Activated CD8-positive, alpha-beta memory T cell treated with anti-CD3 and anti-CD28 coated beads for 1 hour (primary cell): ENCODE measurements at regions not wholly inside any gene's neighbourhood (a gene's known extent, or its start where the extent isn't known, plus 50 kb on each side); places are given as distances from the start of the nearest gene placed in this dataset.
"Not testable (repeated sequence)": the region's sequence is repeated elsewhere in the genome, so short reads cannot be mapped to it uniquely, and the experiment has no call there.

Experiments
- DNase-seq, 2 donors: peaks; one replicate each; pipeline ENCODE4 v3.0.0-alpha.2; 2020; ENCODE audit warnings: low read depth in 1 of 2; ENCODE audit errors: extremely low read depth in 1 of 2

- DNase-seq: no peak
Measured at GRCh38 chr13:76829572-76830327, 56.5 kb downstream of the KCTD12 start.

GRCh38 chr13:76828316-76828741 is 57.9 kb downstream of the KCTD12 start:
- DNase-seq: no peak

- no peak for DNase-seq
Measured at GRCh38 chr13:76826527-76826926, 59.7 kb downstream of the KCTD12 start.

GRCh38 chr13:76825430-76825829 is 60.8 kb downstream of the KCTD12 start:
- no peak for DNase-seq

GRCh38 chr13:76823969-76824368 is 62.2 kb downstream of the KCTD12 start:
- DNase-seq: no peak

GRCh38 chr13:76822698-76823267 is 63.4 kb downstream of the KCTD12 start:
- no peak for DNase-seq

- not testable (repeated sequence) for DNase-seq
Measured at GRCh38 chr13:76821222-76821621, 65.0 kb downstream of the KCTD12 start.

GRCh38 chr13:76820759-76821158 is 65.4 kb downstream of the KCTD12 start:
- DNase-seq: no peak

- DNase-seq: no peak
Measured at GRCh38 chr13:76816394-76816793, 69.8 kb downstream of the KCTD12 start.

- DNase-seq: no peak
Measured at GRCh38 chr13:76815344-76815743, 70.9 kb downstream of the KCTD12 start.

- no peak for DNase-seq
Measured at GRCh38 chr13:76813891-76814290, 72.3 kb downstream of the KCTD12 start.

GRCh38 chr13:76813000-76813691 is 73.1 kb downstream of the KCTD12 start:
- DNase-seq: no peak

- DNase-seq: no peak
Measured at GRCh38 chr13:76812206-76812897, 73.9 kb downstream of the KCTD12 start.

- no peak for DNase-seq
Measured at GRCh38 chr13:76809389-76809788, 76.8 kb downstream of the KCTD12 start.

- DNase-seq: no peak
Measured at GRCh38 chr13:76808927-76809326, 77.3 kb downstream of the KCTD12 start.

- DNase-seq: no peak
Measured at GRCh38 chr13:76804801-76805200, 81.4 kb downstream of the KCTD12 start.

GRCh38 chr13:76803831-76804230 is 82.4 kb downstream of the KCTD12 start:
- no peak for DNase-seq

GRCh38 chr13:76800943-76801342 is 85.3 kb downstream of the KCTD12 start:
- DNase-seq: no peak

- DNase-seq: no peak
Measured at GRCh38 chr13:76799696-76800095, 86.5 kb downstream of the KCTD12 start.

GRCh38 chr13:76798037-76798436 is 88.2 kb downstream of the KCTD12 start:
- no peak for DNase-seq

GRCh38 chr13:76797361-76797760 is 88.8 kb downstream of the KCTD12 start:
- DNase-seq: no peak
